ENCODE measurements at regions not wholly inside any gene's neighbourhood (a gene's known extent, or its start where the extent isn't known, plus 50 kb on each side); places are given as distances from the start of the nearest gene placed in this dataset.

DNA sequence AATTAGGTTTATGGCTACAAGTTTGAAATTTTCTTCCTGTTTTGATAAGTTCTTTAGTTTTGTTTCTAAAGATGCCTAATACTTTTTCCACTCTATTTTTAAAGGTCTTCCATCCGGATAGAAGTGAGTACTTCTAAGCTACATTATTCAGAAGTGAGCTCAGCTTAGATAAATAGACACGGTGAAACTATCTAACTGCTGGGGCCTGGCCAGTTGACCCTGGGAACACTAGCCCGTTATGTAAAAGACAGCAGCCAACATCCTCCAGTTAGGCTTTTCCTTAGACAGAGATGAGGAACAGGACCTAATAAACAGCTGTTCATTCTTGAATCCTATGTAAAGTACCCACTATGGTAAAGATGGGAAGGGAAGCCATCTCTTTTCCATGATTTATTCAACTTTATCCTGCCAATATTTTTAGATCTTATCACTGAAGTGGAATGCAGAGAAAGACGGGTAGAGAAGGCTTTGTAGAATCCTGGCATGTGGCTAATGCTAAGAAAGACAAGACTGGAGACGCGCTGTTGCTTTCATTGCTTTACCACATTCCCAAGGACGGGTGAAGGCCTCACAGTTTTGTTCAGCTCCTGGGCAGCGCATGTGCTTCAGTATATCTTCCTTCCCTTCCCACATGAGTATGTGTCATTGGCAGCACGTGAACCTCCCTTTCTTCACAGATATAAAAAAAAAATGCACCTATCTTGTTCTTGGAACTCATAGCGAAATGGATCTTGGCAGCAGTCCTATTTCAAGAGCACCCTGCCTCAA lies 340.0 kb upstream of the MEOX2 start (continued):
- TF ChIP-seq ZNF331 (CRISPR knock-in tag; IDR thresholded peaks at IDR 0.05; ENCODE audit: low read depth) (no peak), EZH2phosphoT487 (IDR thresholded peaks at IDR 0.05; ENCODE audit: unreplicated experiment) (no peak)
- TF ChIP-seq, protein P1, sequence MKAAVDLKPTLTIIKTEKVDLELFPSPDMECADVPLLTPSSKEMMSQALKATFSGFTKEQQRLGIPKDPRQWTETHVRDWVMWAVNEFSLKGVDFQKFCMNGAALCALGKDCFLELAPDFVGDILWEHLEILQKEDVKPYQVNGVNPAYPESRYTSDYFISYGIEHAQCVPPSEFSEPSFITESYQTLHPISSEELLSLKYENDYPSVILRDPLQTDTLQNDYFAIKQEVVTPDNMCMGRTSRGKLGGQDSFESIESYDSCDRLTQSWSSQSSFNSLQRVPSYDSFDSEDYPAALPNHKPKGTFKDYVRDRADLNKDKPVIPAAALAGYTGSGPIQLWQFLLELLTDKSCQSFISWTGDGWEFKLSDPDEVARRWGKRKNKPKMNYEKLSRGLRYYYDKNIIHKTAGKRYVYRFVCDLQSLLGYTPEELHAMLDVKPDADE (IDR thresholded peaks at IDR 0.05), result no peak

DNA sequence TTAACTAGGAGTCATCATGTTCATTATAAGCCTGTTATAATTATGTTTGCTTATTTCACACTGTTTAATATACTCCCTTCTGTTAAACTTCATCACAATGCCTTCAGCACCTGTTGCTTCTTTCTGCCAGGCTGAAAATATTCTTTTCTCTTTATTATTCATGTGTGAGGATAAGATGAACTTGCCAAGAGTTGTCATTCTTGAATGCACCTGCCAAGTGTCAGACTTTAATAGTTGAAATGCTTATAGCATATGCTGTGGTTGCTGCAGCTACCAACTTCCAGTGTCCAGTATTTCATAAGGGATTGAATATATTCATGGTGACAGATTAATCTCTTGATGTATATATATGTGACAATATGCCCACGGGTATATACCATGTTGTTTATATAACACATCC lies 339.2 kb upstream of the MEOX2 start:
- Histone ChIP-seq H3K27me3 (ENCODE audit: insufficient read depth) (no peaks in the 10 kb centered on the region), H4K20me1 (replicated peaks; ENCODE audit: insufficient read depth) (no peaks in the 10 kb centered on the region), H2AFZ (no peak overlapping the region), H3K79me2 (replicated peaks; ENCODE audit: insufficient read depth) (no peaks in the 10 kb centered on the region), H3K36me3 (ENCODE audit: insufficient read depth) (no peaks in the 10 kb centered on the region), H3F3A (replicated peaks; ENCODE audit: low read depth) (no peaks in the 10 kb centered on the region), H3K27ac (ENCODE audit: low read depth) (no peak overlapping the region), H3K4me2 (no peak overlapping the region), H3K4me1 (ENCODE audit: insufficient read depth) (0 out of 2 replicates have a peak, but pooled peaks cover 4% of the 10 kb centered on the region), H3K9me2 (ENCODE audit: insufficient read depth) (no peaks in the 10 kb centered on the region), H3K4me3 (no peak overlapping the region)
- Mint-ChIP-seq H3K9me3 (no peaks in the 10 kb centered on the region), H3K4me1 (peaks cover 21% of the 10 kb centered on the region), H3K36me3 (ENCODE audit: low read depth) (no peaks in the 10 kb centered on the region), H3K4me3 (no peak overlapping the region), H3K27ac (no peak overlapping the region), H3K27me3 (ENCODE audit: insufficient read depth, low read depth, poor library complexity) (no peaks in the 10 kb centered on the region)
- DNase-seq (ENCODE audit: low spot score) (no peak), ATAC-seq (no peak)
- TF ChIP-seq EZH2 (IDR thresholded peaks at IDR 0.05; ENCODE audit: low read depth, unreplicated experiment) (no peak), ZNF331 (CRISPR knock-in tag; IDR thresholded peaks at IDR 0.05; ENCODE audit: low read depth) (no peak), NANOG (IDR thresholded peaks at IDR 0.05; ENCODE audit: borderline replicate concordance) (no peak), CREB1 (CRISPR knock-in tag; IDR thresholded peaks at IDR 0.05; ENCODE audit: low read depth) (no peak), JUNB (IDR thresholded peaks at IDR 0.05; ENCODE audit: unreplicated experiment) (no peak), ZNF114 (CRISPR knock-in tag; IDR thresholded peaks at IDR 0.05) (no peak), EZH2phosphoT487 (IDR thresholded peaks at IDR 0.05; ENCODE audit: unreplicated experiment) (no peak)
- TF ChIP-seq, protein P1 (IDR thresholded peaks at IDR 0.05), result no peak
- TF ChIP-seq, protein P2, sequence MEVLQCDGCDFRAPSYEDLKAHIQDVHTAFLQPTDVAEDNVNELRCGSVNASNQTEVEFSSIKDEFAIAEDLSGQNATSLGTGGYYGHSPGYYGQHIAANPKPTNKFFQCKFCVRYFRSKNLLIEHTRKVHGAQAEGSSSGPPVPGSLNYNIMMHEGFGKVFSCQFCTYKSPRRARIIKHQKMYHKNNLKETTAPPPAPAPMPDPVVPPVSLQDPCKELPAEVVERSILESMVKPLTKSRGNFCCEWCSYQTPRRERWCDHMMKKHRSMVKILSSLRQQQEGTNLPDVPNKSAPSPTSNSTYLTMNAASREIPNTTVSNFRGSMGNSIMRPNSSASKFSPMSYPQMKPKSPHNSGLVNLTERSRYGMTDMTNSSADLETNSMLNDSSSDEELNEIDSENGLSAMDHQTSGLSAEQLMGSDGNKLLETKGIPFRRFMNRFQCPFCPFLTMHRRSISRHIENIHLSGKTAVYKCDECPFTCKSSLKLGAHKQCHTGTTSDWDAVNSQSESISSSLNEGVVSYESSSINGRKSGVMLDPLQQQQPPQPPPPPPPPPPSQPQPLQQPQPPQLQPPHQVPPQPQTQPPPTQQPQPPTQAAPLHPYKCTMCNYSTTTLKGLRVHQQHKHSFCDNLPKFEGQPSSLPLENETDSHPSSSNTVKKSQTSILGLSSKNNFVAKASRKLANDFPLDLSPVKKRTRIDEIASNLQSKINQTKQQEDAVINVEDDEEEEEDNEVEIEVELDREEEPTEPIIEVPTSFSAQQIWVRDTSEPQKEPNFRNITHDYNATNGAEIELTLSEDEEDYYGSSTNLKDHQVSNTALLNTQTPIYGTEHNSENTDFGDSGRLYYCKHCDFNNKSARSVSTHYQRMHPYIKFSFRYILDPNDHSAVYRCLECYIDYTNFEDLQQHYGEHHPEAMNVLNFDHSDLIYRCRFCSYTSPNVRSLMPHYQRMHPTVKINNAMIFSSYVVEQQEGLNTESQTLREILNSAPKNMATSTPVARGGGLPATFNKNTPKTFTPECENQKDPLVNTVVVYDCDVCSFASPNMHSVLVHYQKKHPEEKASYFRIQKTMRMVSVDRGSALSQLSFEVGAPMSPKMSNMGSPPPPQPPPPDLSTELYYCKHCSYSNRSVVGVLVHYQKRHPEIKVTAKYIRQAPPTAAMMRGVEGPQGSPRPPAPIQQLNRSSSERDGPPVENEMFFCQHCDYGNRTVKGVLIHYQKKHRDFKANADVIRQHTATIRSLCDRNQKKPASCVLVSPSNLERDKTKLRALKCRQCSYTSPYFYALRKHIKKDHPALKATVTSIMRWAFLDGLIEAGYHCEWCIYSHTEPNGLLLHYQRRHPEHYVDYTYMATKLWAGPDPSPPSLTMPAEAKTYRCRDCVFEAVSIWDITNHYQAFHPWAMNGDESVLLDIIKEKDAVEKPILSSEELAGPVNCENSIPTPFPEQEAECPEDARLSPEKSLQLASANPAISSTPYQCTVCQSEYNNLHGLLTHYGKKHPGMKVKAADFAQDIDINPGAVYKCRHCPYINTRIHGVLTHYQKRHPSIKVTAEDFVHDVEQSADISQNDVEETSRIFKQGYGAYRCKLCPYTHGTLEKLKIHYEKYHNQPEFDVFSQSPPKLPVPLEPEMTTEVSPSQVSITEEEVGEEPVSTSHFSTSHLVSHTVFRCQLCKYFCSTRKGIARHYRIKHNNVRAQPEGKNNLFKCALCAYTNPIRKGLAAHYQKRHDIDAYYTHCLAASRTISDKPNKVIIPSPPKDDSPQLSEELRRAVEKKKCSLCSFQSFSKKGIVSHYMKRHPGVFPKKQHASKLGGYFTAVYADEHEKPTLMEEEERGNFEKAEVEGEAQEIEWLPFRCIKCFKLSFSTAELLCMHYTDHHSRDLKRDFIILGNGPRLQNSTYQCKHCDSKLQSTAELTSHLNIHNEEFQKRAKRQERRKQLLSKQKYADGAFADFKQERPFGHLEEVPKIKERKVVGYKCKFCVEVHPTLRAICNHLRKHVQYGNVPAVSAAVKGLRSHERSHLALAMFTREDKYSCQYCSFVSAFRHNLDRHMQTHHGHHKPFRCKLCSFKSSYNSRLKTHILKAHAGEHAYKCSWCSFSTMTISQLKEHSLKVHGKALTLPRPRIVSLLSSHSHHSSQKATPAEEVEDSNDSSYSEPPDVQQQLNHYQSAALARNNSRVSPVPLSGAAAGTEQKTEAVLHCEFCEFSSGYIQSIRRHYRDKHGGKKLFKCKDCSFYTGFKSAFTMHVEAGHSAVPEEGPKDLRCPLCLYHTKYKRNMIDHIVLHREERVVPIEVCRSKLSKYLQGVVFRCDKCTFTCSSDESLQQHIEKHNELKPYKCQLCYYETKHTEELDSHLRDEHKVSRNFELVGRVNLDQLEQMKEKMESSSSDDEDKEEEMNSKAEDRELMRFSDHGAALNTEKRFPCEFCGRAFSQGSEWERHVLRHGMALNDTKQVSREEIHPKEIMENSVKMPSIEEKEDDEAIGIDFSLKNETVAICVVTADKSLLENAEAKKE (CRISPR knock-in tag; IDR thresholded peaks at IDR 0.05), result no peak
- TF ChIP-seq, protein P3, sequence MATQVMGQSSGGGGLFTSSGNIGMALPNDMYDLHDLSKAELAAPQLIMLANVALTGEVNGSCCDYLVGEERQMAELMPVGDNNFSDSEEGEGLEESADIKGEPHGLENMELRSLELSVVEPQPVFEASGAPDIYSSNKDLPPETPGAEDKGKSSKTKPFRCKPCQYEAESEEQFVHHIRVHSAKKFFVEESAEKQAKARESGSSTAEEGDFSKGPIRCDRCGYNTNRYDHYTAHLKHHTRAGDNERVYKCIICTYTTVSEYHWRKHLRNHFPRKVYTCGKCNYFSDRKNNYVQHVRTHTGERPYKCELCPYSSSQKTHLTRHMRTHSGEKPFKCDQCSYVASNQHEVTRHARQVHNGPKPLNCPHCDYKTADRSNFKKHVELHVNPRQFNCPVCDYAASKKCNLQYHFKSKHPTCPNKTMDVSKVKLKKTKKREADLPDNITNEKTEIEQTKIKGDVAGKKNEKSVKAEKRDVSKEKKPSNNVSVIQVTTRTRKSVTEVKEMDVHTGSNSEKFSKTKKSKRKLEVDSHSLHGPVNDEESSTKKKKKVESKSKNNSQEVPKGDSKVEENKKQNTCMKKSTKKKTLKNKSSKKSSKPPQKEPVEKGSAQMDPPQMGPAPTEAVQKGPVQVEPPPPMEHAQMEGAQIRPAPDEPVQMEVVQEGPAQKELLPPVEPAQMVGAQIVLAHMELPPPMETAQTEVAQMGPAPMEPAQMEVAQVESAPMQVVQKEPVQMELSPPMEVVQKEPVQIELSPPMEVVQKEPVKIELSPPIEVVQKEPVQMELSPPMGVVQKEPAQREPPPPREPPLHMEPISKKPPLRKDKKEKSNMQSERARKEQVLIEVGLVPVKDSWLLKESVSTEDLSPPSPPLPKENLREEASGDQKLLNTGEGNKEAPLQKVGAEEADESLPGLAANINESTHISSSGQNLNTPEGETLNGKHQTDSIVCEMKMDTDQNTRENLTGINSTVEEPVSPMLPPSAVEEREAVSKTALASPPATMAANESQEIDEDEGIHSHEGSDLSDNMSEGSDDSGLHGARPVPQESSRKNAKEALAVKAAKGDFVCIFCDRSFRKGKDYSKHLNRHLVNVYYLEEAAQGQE (IDR thresholded peaks at IDR 0.05; ENCODE audit: unreplicated experiment), result no peak

Data from GM23338 (cell line).